ENCODE measurements at regions not wholly inside any gene's neighbourhood (a gene's known extent, or its start where the extent isn't known, plus 50 kb on each side); places are given as distances from the start of the nearest gene placed in this dataset.

- H3K27me3 ChIP-seq = no peaks in the 10 kb centered on the region
- no peak overlapping the region for H3K27ac ChIP-seq
- in situ Hi-C loops (cut with MboI; ENCODE audit: low sequenced_read_pairs in 4 of 4) = no loop called here
Observed at GRCh38 chr1:219265026-219265515, 91.4 kb downstream of the LYPLAL1 start.

GRCh38 chr1:219264561-219264960, 90.9 kb downstream of the LYPLAL1 start:
- Histone ChIP-seq H3K4me1 (no peaks in the 10 kb centered on the region), H3K27ac (no peak overlapping the region), H3K36me3 (no peaks in the 10 kb centered on the region), H3K4me3 (no peak overlapping the region), H3K27me3 (no peaks in the 10 kb centered on the region), H3K9me3 (no peaks in the 10 kb centered on the region)
- no peak for DNase-seq
- TF ChIP-seq POLR2A (IDR thresholded peaks at IDR 0.05) (no peak), CTCF (IDR thresholded peaks at IDR 0.05 in 4 of 5, conservative IDR thresholded peaks at IDR 0.05 in 1 of 5) (no peak)
- in situ Hi-C loops (cut with MboI; ENCODE audit: low sequenced_read_pairs in 4 of 4) = no loop called here
- intact Hi-C loops (cut with DNase I; ENCODE audit: low total_unique reads) = no loop called here
- no peak for ATAC-seq

More at GRCh38 chr1:219265026-219265515, 91.4 kb downstream of the LYPLAL1 start:
- ATAC-seq = no peak
- intact Hi-C loops (cut with DNase I; ENCODE audit: low total_unique reads) = no loop called here
- no peak overlapping the region for H3K4me3 ChIP-seq
- H3K4me1 ChIP-seq = no peaks in the 10 kb centered on the region
- no peak for DNase-seq
- TF ChIP-seq POLR2A (IDR thresholded peaks at IDR 0.05) = no peak
- TF ChIP-seq CTCF (IDR thresholded peaks at IDR 0.05 in 4 of 5, conservative IDR thresholded peaks at IDR 0.05 in 1 of 5) = no peak
- H3K9me3 ChIP-seq = no peaks in the 10 kb centered on the region
- H3K36me3 ChIP-seq = no peaks in the 10 kb centered on the region
